ENCODE measurements at regions not wholly inside any gene's neighbourhood (a gene's known extent, or its start where the extent isn't known, plus 50 kb on each side); places are given as distances from the start of the nearest gene placed in this dataset.

GRCh38 chr10:78976825-78977755 is 91.7 kb upstream of the ZMIZ1 start:
- H3K36me3 ChIP-seq, result no peaks in the 10 kb centered on the region
- no peak for DNase-seq (ENCODE audit: low read depth in 1 of 2, low spot score in 1 of 2)
- H3K4me3 ChIP-seq, result no peak overlapping the region
- no peaks in the 10 kb centered on the region for H3K9me3 ChIP-seq (ENCODE audit: low read depth)
- H3K27ac ChIP-seq, result peak overlapping the region; percentile 73
- H3K27me3 ChIP-seq, result no peaks in the 10 kb centered on the region
- H3K4me1 ChIP-seq (ENCODE audit: low read depth), result peaks cover 62% of the 10 kb centered on the region
- TF ChIP-seq, protein P1, sequence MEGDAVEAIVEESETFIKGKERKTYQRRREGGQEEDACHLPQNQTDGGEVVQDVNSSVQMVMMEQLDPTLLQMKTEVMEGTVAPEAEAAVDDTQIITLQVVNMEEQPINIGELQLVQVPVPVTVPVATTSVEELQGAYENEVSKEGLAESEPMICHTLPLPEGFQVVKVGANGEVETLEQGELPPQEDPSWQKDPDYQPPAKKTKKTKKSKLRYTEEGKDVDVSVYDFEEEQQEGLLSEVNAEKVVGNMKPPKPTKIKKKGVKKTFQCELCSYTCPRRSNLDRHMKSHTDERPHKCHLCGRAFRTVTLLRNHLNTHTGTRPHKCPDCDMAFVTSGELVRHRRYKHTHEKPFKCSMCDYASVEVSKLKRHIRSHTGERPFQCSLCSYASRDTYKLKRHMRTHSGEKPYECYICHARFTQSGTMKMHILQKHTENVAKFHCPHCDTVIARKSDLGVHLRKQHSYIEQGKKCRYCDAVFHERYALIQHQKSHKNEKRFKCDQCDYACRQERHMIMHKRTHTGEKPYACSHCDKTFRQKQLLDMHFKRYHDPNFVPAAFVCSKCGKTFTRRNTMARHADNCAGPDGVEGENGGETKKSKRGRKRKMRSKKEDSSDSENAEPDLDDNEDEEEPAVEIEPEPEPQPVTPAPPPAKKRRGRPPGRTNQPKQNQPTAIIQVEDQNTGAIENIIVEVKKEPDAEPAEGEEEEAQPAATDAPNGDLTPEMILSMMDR (IDR thresholded peaks at IDR 0.05; ENCODE audit: low read depth, low read length), result no peak

GRCh38 chr10:78979938-78980337 is 88.8 kb upstream of the ZMIZ1 start:
- Histone ChIP-seq H3K4me1 (ENCODE audit: low read depth) (peaks cover 49% of the 10 kb centered on the region), H3K27me3 (no peaks in the 10 kb centered on the region), H3K9me3 (ENCODE audit: low read depth) (no peaks in the 10 kb centered on the region), H3K36me3 (no peaks in the 10 kb centered on the region), H3K4me3 (no peak overlapping the region), H3K27ac (peak overlapping the region; percentile 95)
- TF ChIP-seq, protein P1 (IDR thresholded peaks at IDR 0.05; ENCODE audit: low read depth, low read length), result no peak
- DNase-seq (ENCODE audit: low read depth in 1 of 2, low spot score in 1 of 2), result peak in 1 of 2 donors; percentile 53

- TF ChIP-seq, protein P1 (IDR thresholded peaks at IDR 0.05; ENCODE audit: low read depth, low read length), result no peak
- Histone ChIP-seq H3K4me1 (ENCODE audit: low read depth) (peaks cover 47% of the 10 kb centered on the region), H3K27me3 (no peaks in the 10 kb centered on the region), H3K4me3 (no peak overlapping the region), H3K9me3 (ENCODE audit: low read depth) (no peaks in the 10 kb centered on the region), H3K36me3 (no peaks in the 10 kb centered on the region), H3K27ac (peak overlapping the region; percentile 95)
- DNase-seq (ENCODE audit: low read depth in 1 of 2, low spot score in 1 of 2), result peak; percentile 47 to 92
These were observed 88.4 kb upstream of the ZMIZ1 start for GRCh38 chr10:78980354-78980753.

GRCh38 chr10:78980815-78981214 is 88.0 kb upstream of the ZMIZ1 start:
- DNase-seq (ENCODE audit: low read depth in 1 of 2, low spot score in 1 of 2), result peak in 1 of 2 donors; percentile 40
- H3K9me3 ChIP-seq (ENCODE audit: low read depth), result no peaks in the 10 kb centered on the region
- peak overlapping the region; percentile 95 for H3K27ac ChIP-seq
- H3K4me3 ChIP-seq, result no peak overlapping the region
- no peaks in the 10 kb centered on the region for H3K27me3 ChIP-seq
- H3K36me3 ChIP-seq, result no peaks in the 10 kb centered on the region
- TF ChIP-seq, protein P1 (IDR thresholded peaks at IDR 0.05; ENCODE audit: low read depth, low read length), result no peak
- H3K4me1 ChIP-seq (ENCODE audit: low read depth), result peaks cover 47% of the 10 kb centered on the region

- TF ChIP-seq, protein P1 (IDR thresholded peaks at IDR 0.05; ENCODE audit: low read depth, low read length), result no peak
These were observed 87.4 kb upstream of the ZMIZ1 start for GRCh38 chr10:78981257-78981969.

More at GRCh38 chr10:78981257-78981969, 87.4 kb upstream of the ZMIZ1 start:
- H3K27me3 ChIP-seq, result no peaks in the 10 kb centered on the region
- H3K27ac ChIP-seq, result peak overlapping the region; percentile 95
- no peaks in the 10 kb centered on the region for H3K9me3 ChIP-seq (ENCODE audit: low read depth)
- H3K4me3 ChIP-seq, result no peak overlapping the region
- H3K36me3 ChIP-seq, result no peaks in the 10 kb centered on the region
- DNase-seq (ENCODE audit: low read depth in 1 of 2, low spot score in 1 of 2), result no peak
- H3K4me1 ChIP-seq (ENCODE audit: low read depth), result peaks cover 47% of the 10 kb centered on the region

Measured in cardiac muscle cell (in vitro differentiated cells and primary cell).